BLaER1 treated with 17β-estradiol and CSF1 and Interleukin-3, amounts not matched to agents 10 nM and 100 nM (cell line): ENCODE measurements at regions not wholly inside any gene's neighbourhood (a gene's known extent, or its start where the extent isn't known, plus 50 kb on each side); places are given as distances from the start of the nearest gene placed in this dataset.

Source experiments
- H3K27ac ChIP-seq, 11 experiments: shearing (Covaris generic); formaldehyde crosslinking; 2 replicates each; pipeline ENCODE4 v1.8.1; 2022
- H3K27me3 ChIP-seq, 11 experiments: shearing (Covaris generic); formaldehyde crosslinking; 2 replicates each; pipeline ENCODE4 v1.8.1; 2022
- H3K36me3 ChIP-seq, 11 experiments: shearing (Covaris generic); formaldehyde crosslinking; 2 replicates each; pipeline ENCODE4 v1.8.1; 2022
- H3K4me1 ChIP-seq, 10 experiments: shearing (Covaris generic); formaldehyde crosslinking; 2 replicates each; pipeline ENCODE4 v1.8.1; 2022
- H3K4me2 ChIP-seq, 11 experiments: shearing (Covaris generic); formaldehyde crosslinking; 2 replicates each; pipeline ENCODE4 v1.8.1; 2022
- H3K4me3 ChIP-seq, 10 experiments: shearing (Covaris generic); formaldehyde crosslinking; 2 replicates each; pipeline ENCODE4 v1.8.1; 2022
- H3K9ac ChIP-seq, 11 experiments: shearing (Covaris generic); formaldehyde crosslinking; 2 replicates each; pipeline ENCODE4 v1.8.1; 2022
- H3K9me3 ChIP-seq, 11 experiments: shearing (Covaris generic); formaldehyde crosslinking; replicated peaks in 1 of 11; 2 replicates each; pipeline ENCODE4 v1.8.1; 2022
- H4K20me1 ChIP-seq, 11 experiments: shearing (Covaris generic); formaldehyde crosslinking; 2 replicates each; pipeline ENCODE4 v1.8.1; 2022
- Cebpa-rat ChIP-seq, 11 experiments: shearing (Covaris generic); IDR thresholded peaks; 2 replicates each; pipeline ENCODE4 v1.8.1; 2022

DNA sequence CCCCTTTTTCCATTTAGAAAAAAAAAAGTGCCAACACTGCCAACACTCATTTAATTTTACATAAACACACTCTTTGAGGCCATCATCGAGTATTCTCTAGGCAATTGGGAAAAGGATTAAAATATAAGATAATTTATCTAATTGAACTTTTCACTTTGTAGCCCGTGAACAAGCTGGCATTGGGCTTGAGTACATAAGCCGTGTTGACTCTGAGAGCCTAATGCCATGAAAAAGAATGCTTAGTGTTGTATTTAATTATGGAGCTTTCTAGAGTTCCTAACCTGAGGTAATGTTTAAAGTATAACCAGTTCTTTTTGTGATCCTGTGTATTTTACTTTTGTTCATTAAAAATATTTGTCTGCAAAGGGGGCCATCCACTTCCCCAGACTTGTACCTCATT is 193.8 kb downstream of the LYPLAL1 start:
- Histone ChIP-seq H3K4me3 (no peak overlapping the region), H3K36me3 (no peaks in the 10 kb centered on the region), H3K9me3 (peaks cover 0 to 3% (median 0%) of the 10 kb centered on the region in 11 experiments; a peak in 1 of 22 replicates), H3K27ac (no peak overlapping the region), H3K4me1 (peaks cover 0 to 5% (median 5%) of the 10 kb centered on the region in 10 experiments; a peak in 9 of 20 replicates), H4K20me1 (no peaks in the 10 kb centered on the region), H3K4me2 (no peak overlapping the region), H3K9ac (no peak overlapping the region), H3K27me3 (no peaks in the 10 kb centered on the region)
- no peak for TF ChIP-seq Cebpa-rat (IDR thresholded peaks at IDR 0.05)

- Histone ChIP-seq H3K4me2 (no peak overlapping the region), H3K9me3 (peaks cover 0 to 3% (median 0%) of the 10 kb centered on the region in 11 experiments; a peak in 1 of 22 replicates), H3K9ac (no peak overlapping the region), H3K27ac (no peak overlapping the region), H3K27me3 (no peaks in the 10 kb centered on the region), H4K20me1 (no peaks in the 10 kb centered on the region), H3K36me3 (no peaks in the 10 kb centered on the region), H3K4me1 (peaks cover 0 to 10% (median 7%) of the 10 kb centered on the region in 10 experiments; a peak in 9 of 20 replicates), H3K4me3 (no peak overlapping the region)
- TF ChIP-seq Cebpa-rat (IDR thresholded peaks at IDR 0.05) = no peak
Observed at GRCh38 chr1:219365451-219365850, 191.8 kb downstream of the LYPLAL1 start.

GRCh38 chr1:219362702-219363101 is 189.0 kb downstream of the LYPLAL1 start:
- peaks cover 0 to 9% (median 0%) of the 10 kb centered on the region in 11 experiments; a peak in 2 of 22 replicates for H3K9me3 ChIP-seq
- no peaks in the 10 kb centered on the region for H4K20me1 ChIP-seq
- no peak overlapping the region for H3K9ac ChIP-seq
- H3K27ac ChIP-seq = no peak overlapping the region
- no peak for TF ChIP-seq Cebpa-rat (IDR thresholded peaks at IDR 0.05)
- H3K4me2 ChIP-seq = peak overlapping the region in 6 of 11 experiments; percentile 0 to 52 (median 24); a peak in 10 of 22 replicates
- no peaks in the 10 kb centered on the region for H3K27me3 ChIP-seq
- H3K36me3 ChIP-seq = no peaks in the 10 kb centered on the region
- H3K4me3 ChIP-seq = no peak overlapping the region
- H3K4me1 ChIP-seq = peaks cover 0 to 10% (median 7%) of the 10 kb centered on the region in 10 experiments; a peak in 9 of 20 replicates

DNA sequence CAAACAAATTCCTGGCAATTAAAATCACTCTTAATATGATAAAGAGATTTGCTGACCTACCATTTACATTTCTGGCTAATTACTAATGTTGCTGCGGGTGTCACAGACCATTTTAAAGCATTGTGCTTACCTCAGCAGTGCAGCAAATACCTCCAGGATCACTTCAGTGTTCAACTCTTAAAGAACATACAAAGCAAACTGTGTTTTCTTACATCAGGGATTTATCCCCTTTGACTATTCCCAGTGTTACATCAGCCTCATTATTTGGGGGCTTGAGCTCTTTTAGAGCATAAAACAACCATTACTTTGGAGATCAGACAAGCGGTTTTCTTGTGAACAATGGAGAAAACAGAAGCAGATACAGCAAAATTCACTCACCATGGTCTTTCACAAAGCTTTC is 185.4 kb downstream of the LYPLAL1 start:
- Histone ChIP-seq H3K27ac (no peak overlapping the region), H3K4me3 (no peak overlapping the region), H3K9ac (no peak overlapping the region), H3K4me2 (no peak overlapping the region), H3K9me3 (peaks cover 0 to 10% (median 0%) of the 10 kb centered on the region in 11 experiments; a peak in 2 of 22 replicates), H4K20me1 (no peaks in the 10 kb centered on the region), H3K36me3 (no peaks in the 10 kb centered on the region), H3K27me3 (no peaks in the 10 kb centered on the region), H3K4me1 (peaks cover 0 to 10% (median 7%) of the 10 kb centered on the region in 10 experiments; a peak in 9 of 20 replicates)
- no peak for TF ChIP-seq Cebpa-rat (IDR thresholded peaks at IDR 0.05)

DNA sequence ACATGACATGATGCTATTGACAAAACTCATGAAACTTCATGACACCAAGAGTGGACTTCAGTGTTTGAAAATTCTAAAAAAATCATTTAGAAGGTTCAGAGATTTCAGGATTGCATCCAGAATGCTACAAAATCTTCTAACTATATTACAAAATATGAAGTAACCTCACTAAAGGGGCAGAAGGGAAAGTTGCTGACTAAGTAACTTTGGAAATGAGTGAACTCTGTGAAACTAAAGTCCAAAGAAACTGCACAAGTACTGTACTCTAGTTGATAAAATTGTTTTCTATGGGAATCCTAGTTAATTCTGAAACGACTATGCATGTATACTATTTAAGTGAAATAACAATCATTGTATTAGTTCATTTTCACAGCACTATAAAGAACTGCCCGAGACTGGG is 184.4 kb downstream of the LYPLAL1 start:
- TF ChIP-seq Cebpa-rat (IDR thresholded peaks at IDR 0.05) = no peak
- H3K4me3 ChIP-seq = no peak overlapping the region
- H3K9ac ChIP-seq = no peak overlapping the region
- no peak overlapping the region for H3K27ac ChIP-seq
- H3K9me3 ChIP-seq = peaks cover 0 to 10% (median 0%) of the 10 kb centered on the region in 11 experiments; a peak in 1 of 22 replicates
- H3K4me1 ChIP-seq = peaks cover 0 to 10% (median 7%) of the 10 kb centered on the region in 10 experiments; a peak in 11 of 20 replicates
- H3K36me3 ChIP-seq = no peaks in the 10 kb centered on the region
- H4K20me1 ChIP-seq = no peaks in the 10 kb centered on the region
- no peaks in the 10 kb centered on the region for H3K27me3 ChIP-seq
- no peak overlapping the region for H3K4me2 ChIP-seq

- H3K36me3 ChIP-seq = no peaks in the 10 kb centered on the region
- H3K9ac ChIP-seq = no peak overlapping the region
- no peaks in the 10 kb centered on the region for H3K27me3 ChIP-seq
- H3K9me3 ChIP-seq = peaks cover 0 to 10% (median 0%) of the 10 kb centered on the region in 11 experiments; a peak in 1 of 22 replicates
- H3K27ac ChIP-seq = no peak overlapping the region
- H3K4me3 ChIP-seq = no peak overlapping the region
- H4K20me1 ChIP-seq = no peaks in the 10 kb centered on the region
- TF ChIP-seq Cebpa-rat (IDR thresholded peaks at IDR 0.05) = no peak
- H3K4me2 ChIP-seq = no peak overlapping the region
- H3K4me1 ChIP-seq = peaks cover 0 to 7% (median 0%) of the 10 kb centered on the region in 10 experiments; a peak in 2 of 20 replicates
Observed at GRCh38 chr1:219354962-219355361, 181.3 kb downstream of the LYPLAL1 start.

DNA sequence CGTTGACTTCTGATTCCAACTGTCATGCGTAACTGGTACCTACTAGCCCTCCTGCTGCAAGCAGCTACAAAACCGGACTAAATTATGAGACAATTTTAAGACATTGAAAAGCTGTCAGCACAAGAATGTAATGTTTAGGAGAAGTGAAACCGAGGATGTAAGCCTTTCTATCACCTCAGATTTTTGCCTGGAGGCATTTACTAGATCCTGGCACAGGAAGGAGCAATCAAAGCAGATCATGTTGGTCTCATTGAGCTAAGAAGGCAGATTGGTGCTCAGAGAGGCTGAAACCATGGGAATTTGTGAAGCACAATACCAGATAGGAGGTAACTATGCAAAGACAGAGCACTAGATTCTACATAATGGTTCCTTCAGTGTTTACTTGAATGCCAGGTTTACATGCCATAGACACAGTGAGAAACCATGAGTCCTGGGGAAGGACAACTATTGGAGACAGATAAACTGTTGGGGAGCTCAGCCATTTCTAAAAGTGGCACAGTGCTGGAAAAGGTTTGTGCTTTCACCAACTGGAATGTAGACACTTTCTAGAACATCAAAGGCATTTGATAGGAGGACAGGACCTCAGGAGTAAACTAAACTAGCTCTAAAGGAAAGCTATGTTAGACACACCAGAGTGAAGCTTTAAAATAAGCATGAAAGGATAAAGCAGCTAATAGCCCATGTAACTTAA is 179.4 kb downstream of the LYPLAL1 start:
- H3K27ac ChIP-seq = no peak overlapping the region
- H3K4me2 ChIP-seq = peak overlapping the region in 1 of 11 experiments; percentile 1; a peak in 1 of 22 replicates
- peaks cover 0 to 7% (median 0%) of the 10 kb centered on the region in 10 experiments; a peak in 2 of 20 replicates for H3K4me1 ChIP-seq
- no peak overlapping the region for H3K9ac ChIP-seq
- TF ChIP-seq Cebpa-rat (IDR thresholded peaks at IDR 0.05) = no peak
- no peaks in the 10 kb centered on the region for H3K27me3 ChIP-seq
- H3K4me3 ChIP-seq = no peak overlapping the region
- peaks cover 0 to 4% (median 0%) of the 10 kb centered on the region in 11 experiments; a peak in 1 of 22 replicates for H3K9me3 ChIP-seq
- H4K20me1 ChIP-seq = no peaks in the 10 kb centered on the region
- no peaks in the 10 kb centered on the region for H3K36me3 ChIP-seq

GRCh38 chr1:219350172-219350931 is 176.7 kb downstream of the LYPLAL1 start:
- Histone ChIP-seq H3K27ac (no peak overlapping the region), H3K4me3 (no peak overlapping the region), H3K9me3 (peaks cover 15 to 28% (median 18%) of the 10 kb centered on the region in 11 experiments), H3K4me1 (peaks cover 0 to 7% (median 0%) of the 10 kb centered on the region in 10 experiments; a peak in 2 of 20 replicates), H3K9ac (no peak overlapping the region), H3K4me2 (no peak overlapping the region), H3K36me3 (peaks cover 0 to 8% (median 0%) of the 10 kb centered on the region in 11 experiments; a peak in 1 of 22 replicates), H3K27me3 (no peaks in the 10 kb centered on the region), H4K20me1 (no peaks in the 10 kb centered on the region)
- TF ChIP-seq Cebpa-rat (IDR thresholded peaks at IDR 0.05) = no peak

GRCh38 chr1:219347921-219348391 is 174.3 kb downstream of the LYPLAL1 start:
- Histone ChIP-seq H3K9me3 (peaks cover 17 to 34% (median 22%) of the 10 kb centered on the region in 11 experiments), H3K4me1 (peaks cover 0 to 5% (median 0%) of the 10 kb centered on the region in 10 experiments; a peak in 2 of 20 replicates)

More at GRCh38 chr1:219347921-219348391, 174.3 kb downstream of the LYPLAL1 start:
- no peak for TF ChIP-seq Cebpa-rat (IDR thresholded peaks at IDR 0.05)
- Histone ChIP-seq H3K9ac (no peak overlapping the region), H3K27me3 (no peaks in the 10 kb centered on the region), H4K20me1 (no peaks in the 10 kb centered on the region), H3K27ac (no peak overlapping the region), H3K4me3 (no peak overlapping the region), H3K4me2 (no peak overlapping the region), H3K36me3 (peaks cover 0 to 8% (median 0%) of the 10 kb centered on the region in 11 experiments; a peak in 1 of 22 replicates)
